ENCODE measurements at regions not wholly inside any gene's neighbourhood (a gene's known extent, or its start where the extent isn't known, plus 50 kb on each side); places are given as distances from the start of the nearest gene placed in this dataset.

DNA sequence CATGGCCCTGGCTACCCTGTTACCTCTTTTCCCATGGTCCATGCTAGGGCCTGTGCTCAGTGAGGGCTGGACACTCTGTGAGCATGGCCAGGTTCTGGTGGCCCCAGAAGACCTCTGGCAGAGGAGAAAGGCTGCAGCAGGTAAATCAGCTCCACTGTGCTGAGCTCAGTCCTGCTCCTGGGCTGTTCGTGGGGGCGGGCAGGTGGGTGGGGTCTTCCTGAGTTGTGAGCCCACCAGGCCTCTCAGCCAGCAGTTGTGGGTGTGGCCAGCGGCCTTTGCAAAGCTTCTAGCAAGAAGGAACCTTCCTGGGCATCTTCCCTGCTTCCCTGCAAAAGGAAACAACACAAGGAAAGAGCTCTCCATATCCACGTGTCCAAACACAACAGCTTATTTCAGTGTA is 85.3 kb upstream of the STX18 start:
- H4K20me1 ChIP-seq (ENCODE audit: insufficient read depth), result no peaks in the 10 kb centered on the region
- no peak overlapping the region for H3K4me3 ChIP-seq
- BruUV-seq (replicated peaks), result no TSS peak
- DNase-seq, result no peak
- POLR2A ChIA-PET (ENCODE audit: unreplicated experiment), result no interaction called here
- TF ChIP-seq EZH2 (IDR thresholded peaks at IDR 0.05; ENCODE audit: low read depth) (no peak), CTCF (conservative IDR thresholded peaks at IDR 0.05) (no peak)
- no peak overlapping the region for H3K4me2 ChIP-seq
- H3K79me2 ChIP-seq (ENCODE audit: low read depth), result no peaks in the 10 kb centered on the region
- H3F3A ChIP-seq (ENCODE audit: insufficient read depth, low read depth), result no peaks in the 10 kb centered on the region
- no peaks in the 10 kb centered on the region for H3K9me2 ChIP-seq (ENCODE audit: insufficient read depth)
- H3K4me1 ChIP-seq (replicated peaks; ENCODE audit: insufficient read depth), result no peaks in the 10 kb centered on the region
- H3K36me3 ChIP-seq (ENCODE audit: low read depth), result no peaks in the 10 kb centered on the region
- CTCF ChIA-PET, result no interaction called here
- H3K9me3 ChIP-seq (ENCODE audit: insufficient read depth, low read depth), result no peaks in the 10 kb centered on the region
- no peaks in the 10 kb centered on the region for H3K27me3 ChIP-seq (ENCODE audit: insufficient read depth, low read depth)
- no peak overlapping the region for H3K27ac ChIP-seq
- H2AFZ ChIP-seq, result no peak overlapping the region
- intact Hi-C loops (cut with micrococcal nuclease; ENCODE audit: unreplicated experiment), result no loop called here

DNA sequence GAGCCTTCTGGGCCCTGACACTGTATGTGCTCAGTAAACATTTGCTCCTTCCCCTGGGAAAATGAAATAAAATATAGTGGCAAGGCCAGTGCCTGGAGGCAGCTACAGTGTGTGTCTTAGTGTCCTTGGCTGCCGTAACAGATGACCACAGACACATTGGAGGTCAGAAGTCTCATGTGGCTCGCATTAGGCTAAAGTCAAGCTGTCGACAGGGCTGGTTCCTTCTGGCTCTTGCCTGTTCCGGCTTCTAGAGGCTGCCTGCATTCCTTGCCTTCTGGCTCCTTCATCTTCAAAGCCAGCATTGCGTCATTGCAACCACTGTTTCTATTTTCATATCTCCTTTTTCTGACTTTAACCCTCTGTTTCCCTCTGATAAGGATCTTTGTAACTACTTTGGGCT is 83.6 kb upstream of the STX18 start:
- Histone ChIP-seq H3K79me2 (ENCODE audit: low read depth) (no peaks in the 10 kb centered on the region), H3K9me2 (ENCODE audit: insufficient read depth) (no peaks in the 10 kb centered on the region), H2AFZ (no peak overlapping the region), H3K27me3 (ENCODE audit: insufficient read depth, low read depth) (no peaks in the 10 kb centered on the region), H3K9me3 (ENCODE audit: insufficient read depth, low read depth) (no peaks in the 10 kb centered on the region), H4K20me1 (ENCODE audit: insufficient read depth) (no peaks in the 10 kb centered on the region), H3F3A (ENCODE audit: insufficient read depth, low read depth) (no peaks in the 10 kb centered on the region), H3K4me1 (replicated peaks; ENCODE audit: insufficient read depth) (no peaks in the 10 kb centered on the region), H3K36me3 (ENCODE audit: low read depth) (no peaks in the 10 kb centered on the region), H3K4me3 (no peak overlapping the region), H3K27ac (no peak overlapping the region), H3K4me2 (no peak overlapping the region)
- BruUV-seq (replicated peaks), result no TSS peak
- DNase-seq, result no peak
- CTCF ChIA-PET, result no interaction called here
- intact Hi-C loops (cut with micrococcal nuclease; ENCODE audit: unreplicated experiment), result no loop called here
- TF ChIP-seq EZH2 (IDR thresholded peaks at IDR 0.05; ENCODE audit: low read depth) (no peak), CTCF (conservative IDR thresholded peaks at IDR 0.05) (no peak)
- POLR2A ChIA-PET (ENCODE audit: unreplicated experiment), result no interaction called here

GRCh38 chr4:4624276-4624897 is 82.5 kb upstream of the STX18 start:
- Histone ChIP-seq H3K9me2 (ENCODE audit: insufficient read depth) (no peaks in the 10 kb centered on the region), H3K9me3 (ENCODE audit: insufficient read depth, low read depth) (no peaks in the 10 kb centered on the region), H3K79me2 (ENCODE audit: low read depth) (no peaks in the 10 kb centered on the region), H4K20me1 (ENCODE audit: insufficient read depth) (no peaks in the 10 kb centered on the region), H3K36me3 (ENCODE audit: low read depth) (no peaks in the 10 kb centered on the region), H3K4me3 (no peak overlapping the region), H3K4me1 (replicated peaks; ENCODE audit: insufficient read depth) (no peaks in the 10 kb centered on the region), H3K27ac (no peak overlapping the region), H2AFZ (no peak overlapping the region), H3F3A (ENCODE audit: insufficient read depth, low read depth) (no peaks in the 10 kb centered on the region), H3K4me2 (no peak overlapping the region), H3K27me3 (ENCODE audit: insufficient read depth, low read depth) (no peaks in the 10 kb centered on the region)
- POLR2A ChIA-PET (ENCODE audit: unreplicated experiment), result no interaction called here
- TF ChIP-seq CTCF (conservative IDR thresholded peaks at IDR 0.05) (no peak), EZH2 (IDR thresholded peaks at IDR 0.05; ENCODE audit: low read depth) (no peak)
- CTCF ChIA-PET, result no interaction called here
- no TSS peak for BruUV-seq (replicated peaks)
- no peak for DNase-seq
- intact Hi-C loops (cut with micrococcal nuclease; ENCODE audit: unreplicated experiment), result no loop called here

Data from PC-9 (cell line).